PC-9 (cell line): ENCODE measurements at regions not wholly inside any gene's neighbourhood (a gene's known extent, or its start where the extent isn't known, plus 50 kb on each side); places are given as distances from the start of the nearest gene placed in this dataset.

ENCODE experiments used
- EZH2 ChIP-seq: fragments of 200-600 bp; sonication (generic); IDR thresholded peaks from 2 replicates; pipeline ENCODE4 v1.8.0; 2017; ENCODE audit warnings: antibody characterized with exemption, low read depth
- TF ChIP-seq, protein P1 (sequence below): fragments of 200-600 bp; sonication (generic); conservative IDR thresholded peaks from 2 replicates; pipeline ENCODE4 v1.6.1; 2017; ENCODE audit warnings: mixed run types, antibody characterized with exemption, mild to moderate bottlenecking, moderate library complexity

DNA sequence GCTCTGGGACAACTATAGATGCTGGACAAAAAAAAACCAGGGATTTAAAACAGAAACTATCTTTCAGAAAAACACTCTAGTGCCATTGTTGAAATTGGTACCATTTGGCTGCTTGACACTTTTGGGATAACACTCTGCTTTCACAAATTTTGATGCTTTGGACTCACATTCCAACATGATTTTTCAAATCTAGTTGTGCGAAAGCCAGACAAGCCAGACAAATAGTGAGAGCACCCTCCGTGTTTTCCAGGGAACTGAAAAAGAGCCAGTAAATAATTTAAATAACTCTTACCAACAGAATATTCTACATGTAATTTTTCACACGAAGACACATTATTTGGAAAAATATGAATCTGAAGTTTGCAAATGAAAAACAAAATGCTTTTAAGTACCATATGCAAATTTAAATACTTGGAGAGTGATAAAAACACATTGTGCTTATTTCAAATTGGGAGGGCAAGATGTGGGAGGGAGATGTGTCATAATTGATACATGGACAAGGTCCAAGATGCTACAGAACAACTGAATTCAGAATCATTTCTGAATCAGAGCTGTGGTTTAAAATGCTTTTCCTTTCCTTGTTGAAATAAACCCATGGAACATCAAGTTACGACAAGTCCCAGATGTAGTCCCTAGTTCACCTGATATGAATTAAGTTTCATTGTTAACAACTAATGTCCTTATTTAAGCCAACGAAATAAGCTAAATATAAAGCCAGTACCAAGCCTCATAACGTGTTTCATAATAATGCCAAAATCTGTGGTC, 144.2 kb upstream of the SOX2 start:
- TF ChIP-seq, protein P1, sequence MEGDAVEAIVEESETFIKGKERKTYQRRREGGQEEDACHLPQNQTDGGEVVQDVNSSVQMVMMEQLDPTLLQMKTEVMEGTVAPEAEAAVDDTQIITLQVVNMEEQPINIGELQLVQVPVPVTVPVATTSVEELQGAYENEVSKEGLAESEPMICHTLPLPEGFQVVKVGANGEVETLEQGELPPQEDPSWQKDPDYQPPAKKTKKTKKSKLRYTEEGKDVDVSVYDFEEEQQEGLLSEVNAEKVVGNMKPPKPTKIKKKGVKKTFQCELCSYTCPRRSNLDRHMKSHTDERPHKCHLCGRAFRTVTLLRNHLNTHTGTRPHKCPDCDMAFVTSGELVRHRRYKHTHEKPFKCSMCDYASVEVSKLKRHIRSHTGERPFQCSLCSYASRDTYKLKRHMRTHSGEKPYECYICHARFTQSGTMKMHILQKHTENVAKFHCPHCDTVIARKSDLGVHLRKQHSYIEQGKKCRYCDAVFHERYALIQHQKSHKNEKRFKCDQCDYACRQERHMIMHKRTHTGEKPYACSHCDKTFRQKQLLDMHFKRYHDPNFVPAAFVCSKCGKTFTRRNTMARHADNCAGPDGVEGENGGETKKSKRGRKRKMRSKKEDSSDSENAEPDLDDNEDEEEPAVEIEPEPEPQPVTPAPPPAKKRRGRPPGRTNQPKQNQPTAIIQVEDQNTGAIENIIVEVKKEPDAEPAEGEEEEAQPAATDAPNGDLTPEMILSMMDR: no peak
- no peak for TF ChIP-seq EZH2
